ENCODE measurements at regions not wholly inside any gene's neighbourhood (a gene's known extent, or its start where the extent isn't known, plus 50 kb on each side); places are given as distances from the start of the nearest gene placed in this dataset.
"Not testable (repeated sequence)": the region's sequence is repeated elsewhere in the genome, so short reads cannot be mapped to it uniquely, and the experiment has no call there.

DNA sequence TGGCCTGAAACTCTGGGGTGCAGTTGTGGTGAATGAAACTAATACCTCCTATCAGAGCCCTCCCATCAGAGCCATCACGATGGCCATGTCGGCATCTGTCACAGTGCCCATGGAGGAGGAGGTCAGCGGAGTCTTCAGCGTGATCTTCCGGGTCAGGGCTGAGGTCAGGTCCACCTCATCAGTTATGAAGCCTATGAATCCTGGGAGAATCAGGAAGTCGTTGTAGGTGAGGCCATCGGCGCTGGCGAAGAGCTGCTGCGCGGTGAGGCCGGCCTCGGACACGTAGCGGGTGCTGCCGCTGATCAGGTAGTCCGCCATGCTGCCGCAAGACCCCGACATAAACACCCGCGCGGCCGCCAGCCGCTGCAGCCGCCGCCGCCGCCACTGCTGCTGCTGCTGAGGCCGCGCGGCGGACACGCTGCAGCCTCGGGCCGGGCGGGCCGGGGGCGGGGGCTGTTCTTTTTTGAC lies 376.7 kb upstream of the MAOA start:
- Mint-ChIP-seq H3K36me3 (ENCODE audit: low read depth) (no peaks in the 10 kb centered on the region), H3K4me1 (no peaks in the 10 kb centered on the region)

DNA sequence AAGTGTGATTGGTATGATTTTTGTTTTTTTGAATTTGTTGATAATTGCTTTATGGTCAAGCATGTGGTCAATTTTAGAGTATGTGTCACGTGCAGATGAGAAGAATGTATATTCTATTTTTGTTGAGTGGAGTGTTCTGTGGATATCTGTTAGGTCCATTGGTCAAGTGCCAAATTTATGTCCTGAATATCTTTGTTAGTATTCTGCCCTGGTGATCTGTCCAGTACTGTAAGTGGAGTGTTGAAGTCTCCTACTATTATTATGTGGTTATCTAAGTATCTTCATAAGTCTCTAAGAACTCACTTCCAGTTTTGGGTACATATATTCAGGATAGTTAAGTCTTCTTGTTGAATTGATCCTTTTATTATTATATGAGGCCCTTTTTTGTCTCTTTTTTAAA lies 372.9 kb upstream of the MAOA start:
- H3K27ac Mint-ChIP-seq = no peak overlapping the region
- no peaks in the 10 kb centered on the region for H3K36me3 Mint-ChIP-seq (ENCODE audit: low read depth)
- no peak for ATAC-seq (replicated peaks)
- no peaks in the 10 kb centered on the region for H3K4me1 Mint-ChIP-seq
- no peak overlapping the region for H3K4me3 Mint-ChIP-seq
- no peaks in the 10 kb centered on the region for H3K27me3 Mint-ChIP-seq
- H3K9me3 Mint-ChIP-seq = no peaks in the 10 kb centered on the region

More for the DNA sequence above, 376.7 kb upstream of the MAOA start:
- no peaks in the 10 kb centered on the region for H3K9me3 Mint-ChIP-seq
- no peak overlapping the region for H3K4me3 Mint-ChIP-seq
- no peaks in the 10 kb centered on the region for H3K27me3 Mint-ChIP-seq
- ATAC-seq (replicated peaks) = no peak
- no peak overlapping the region for H3K27ac Mint-ChIP-seq

- not testable (repeated sequence) for H3K4me1 Mint-ChIP-seq; H3K9me3 Mint-ChIP-seq; H3K4me3 Mint-ChIP-seq; H3K27me3 Mint-ChIP-seq; H3K36me3 Mint-ChIP-seq (ENCODE audit: low read depth); ATAC-seq (replicated peaks); H3K27ac Mint-ChIP-seq
Observed at GRCh38 chrX:43311625-43312024, 344.5 kb upstream of the MAOA start.

GRCh38 chrX:43313035-43313434 lies 343.1 kb upstream of the MAOA start:
- Mint-ChIP-seq H3K4me3 (no peak overlapping the region), H3K4me1 (no peaks in the 10 kb centered on the region), H3K36me3 (ENCODE audit: low read depth) (no peaks in the 10 kb centered on the region), H3K27me3 (no peaks in the 10 kb centered on the region), H3K27ac (no peak overlapping the region), H3K9me3 (no peaks in the 10 kb centered on the region)
- ATAC-seq (replicated peaks) = no peak

GRCh38 chrX:43314525-43314924 lies 341.6 kb upstream of the MAOA start:
- Mint-ChIP-seq H3K36me3 (ENCODE audit: low read depth) (no peaks in the 10 kb centered on the region), H3K4me3 (no peak overlapping the region), H3K9me3 (no peaks in the 10 kb centered on the region), H3K27me3 (no peaks in the 10 kb centered on the region), H3K4me1 (no peaks in the 10 kb centered on the region), H3K27ac (no peak overlapping the region)
- no peak for ATAC-seq (replicated peaks)

DNA sequence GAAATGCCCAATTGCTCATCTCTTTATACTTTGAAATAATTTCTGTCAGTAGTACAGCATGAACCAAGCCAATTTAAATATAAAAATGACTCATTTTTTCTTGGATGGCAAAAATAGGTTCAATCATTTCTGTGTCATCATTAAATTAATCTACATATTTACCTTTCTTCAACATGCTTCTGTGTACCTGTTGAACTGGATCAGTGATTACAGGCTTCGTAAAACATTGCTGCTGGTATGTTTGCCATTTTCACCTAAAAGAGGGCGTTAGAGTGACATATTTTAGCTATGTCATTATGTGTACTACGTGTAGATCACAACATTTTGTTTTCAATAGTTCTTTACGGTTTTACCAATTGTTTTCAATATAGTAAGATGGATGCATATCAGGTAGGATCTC lies 340.5 kb upstream of the MAOA start:
- ATAC-seq (replicated peaks) = no peak
- Mint-ChIP-seq H3K4me1 (no peaks in the 10 kb centered on the region), H3K36me3 (ENCODE audit: low read depth) (no peaks in the 10 kb centered on the region), H3K27ac (no peak overlapping the region), H3K27me3 (no peaks in the 10 kb centered on the region), H3K9me3 (no peaks in the 10 kb centered on the region), H3K4me3 (no peak overlapping the region)

DNA sequence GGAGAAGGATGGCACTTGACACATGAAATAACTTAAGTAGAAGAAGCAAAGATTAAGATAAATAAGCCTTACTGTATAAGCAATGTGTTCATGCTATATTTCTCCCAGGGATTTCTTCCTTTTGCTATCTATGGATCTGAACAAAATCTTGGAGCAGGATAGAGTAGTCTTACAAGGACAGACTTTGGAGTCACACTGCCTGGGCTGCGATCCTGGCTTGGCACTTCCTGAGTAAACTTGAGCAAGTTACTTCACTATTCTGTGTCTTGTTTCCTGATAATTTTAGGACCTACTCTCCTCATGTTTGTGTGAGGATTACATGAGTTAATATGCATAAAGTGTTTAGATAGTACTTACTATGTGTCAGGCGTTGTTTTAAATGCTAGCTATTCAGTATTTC lies 340.0 kb upstream of the MAOA start:
- Mint-ChIP-seq H3K27ac (no peak overlapping the region), H3K4me3 (no peak overlapping the region), H3K27me3 (no peaks in the 10 kb centered on the region), H3K4me1 (no peaks in the 10 kb centered on the region), H3K36me3 (ENCODE audit: low read depth) (no peaks in the 10 kb centered on the region), H3K9me3 (no peaks in the 10 kb centered on the region)
- no peak for ATAC-seq (replicated peaks)

- H3K4me3 Mint-ChIP-seq = no peak overlapping the region
- no peak overlapping the region for H3K27ac Mint-ChIP-seq
- ATAC-seq (replicated peaks) = no peak
- H3K27me3 Mint-ChIP-seq = no peaks in the 10 kb centered on the region
- no peaks in the 10 kb centered on the region for H3K36me3 Mint-ChIP-seq (ENCODE audit: low read depth)
- no peaks in the 10 kb centered on the region for H3K4me1 Mint-ChIP-seq
- H3K9me3 Mint-ChIP-seq = no peaks in the 10 kb centered on the region
Observed at GRCh38 chrX:43317378-43317777, 338.7 kb upstream of the MAOA start.

DNA sequence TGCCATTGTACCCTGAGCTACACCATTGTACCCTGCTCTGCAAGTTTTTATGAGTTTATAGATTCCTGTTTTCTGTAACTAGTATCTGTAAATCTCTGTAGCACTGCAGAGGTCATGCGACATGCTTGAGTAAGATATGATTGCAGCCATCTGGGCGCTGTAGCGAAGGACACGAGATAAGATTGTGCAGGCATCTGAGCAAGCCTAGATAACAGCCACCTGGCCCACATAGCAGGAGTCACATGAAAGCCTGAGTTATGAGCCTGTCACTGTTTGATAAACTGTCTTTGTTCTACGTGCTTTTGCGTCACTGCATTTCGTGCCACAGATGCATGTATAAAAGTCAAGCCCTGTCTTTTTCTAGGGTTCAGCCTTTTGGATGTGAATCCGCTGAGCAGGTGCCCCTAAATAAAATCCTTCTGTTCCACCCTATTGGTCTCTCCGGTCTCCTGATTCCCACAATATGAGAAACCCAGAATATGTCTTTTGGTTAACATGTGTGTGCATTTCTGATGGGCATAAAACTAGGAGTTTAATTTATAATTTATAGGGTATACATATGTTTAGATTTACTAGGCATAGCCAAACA lies 327.6 kb upstream of the MAOA start:
- Mint-ChIP-seq H3K4me3 (no peak overlapping the region), H3K27ac (no peak overlapping the region), H3K4me1 (no peaks in the 10 kb centered on the region), H3K9me3 (no peaks in the 10 kb centered on the region), H3K36me3 (ENCODE audit: low read depth) (no peaks in the 10 kb centered on the region), H3K27me3 (no peaks in the 10 kb centered on the region)
- no peak for ATAC-seq (replicated peaks)

DNA sequence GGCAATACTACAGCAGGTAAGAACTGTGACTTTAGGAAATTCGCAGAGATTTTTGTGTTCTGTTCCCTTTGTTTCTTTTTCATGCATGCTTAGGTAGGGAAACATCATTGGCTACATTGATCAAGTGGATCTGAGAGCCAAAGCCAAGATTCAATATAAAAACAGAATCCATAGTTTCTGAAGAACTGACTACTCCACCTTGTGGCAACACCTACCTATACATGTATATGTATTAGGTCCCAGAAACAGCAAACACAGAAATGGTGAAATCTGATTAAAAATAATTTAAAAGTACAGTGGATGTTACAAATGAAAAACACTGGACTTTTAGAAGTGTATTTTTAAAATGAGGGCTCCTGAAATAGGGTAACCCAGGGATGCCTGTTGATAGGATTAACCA lies 322.6 kb upstream of the MAOA start:
- H3K27ac Mint-ChIP-seq = no peak overlapping the region
- H3K27me3 Mint-ChIP-seq = no peaks in the 10 kb centered on the region
- no peaks in the 10 kb centered on the region for H3K36me3 Mint-ChIP-seq (ENCODE audit: low read depth)
- H3K4me3 Mint-ChIP-seq = no peak overlapping the region
- no peak for ATAC-seq (replicated peaks)
- no peaks in the 10 kb centered on the region for H3K4me1 Mint-ChIP-seq
- no peaks in the 10 kb centered on the region for H3K9me3 Mint-ChIP-seq

GRCh38 chrX:43345166-43345565 lies 310.9 kb upstream of the MAOA start:
- no peaks in the 10 kb centered on the region for H3K36me3 Mint-ChIP-seq (ENCODE audit: low read depth)
- H3K27me3 Mint-ChIP-seq = no peaks in the 10 kb centered on the region
- no peaks in the 10 kb centered on the region for H3K4me1 Mint-ChIP-seq
- peak overlapping the region; percentile 22 for H3K27ac Mint-ChIP-seq
- H3K9me3 Mint-ChIP-seq = no peaks in the 10 kb centered on the region
- H3K4me3 Mint-ChIP-seq = no peak overlapping the region
- ATAC-seq (replicated peaks) = no peak

GRCh38 chrX:43349363-43349762 lies 306.7 kb upstream of the MAOA start:
- no peaks in the 10 kb centered on the region for H3K9me3 Mint-ChIP-seq
- no peak overlapping the region for H3K27ac Mint-ChIP-seq
- H3K4me1 Mint-ChIP-seq = peaks cover 6% of the 10 kb centered on the region
- H3K4me3 Mint-ChIP-seq = no peak overlapping the region
- no peaks in the 10 kb centered on the region for H3K36me3 Mint-ChIP-seq (ENCODE audit: low read depth)
- peak; percentile 16 for ATAC-seq (replicated peaks)
- no peaks in the 10 kb centered on the region for H3K27me3 Mint-ChIP-seq

DNA sequence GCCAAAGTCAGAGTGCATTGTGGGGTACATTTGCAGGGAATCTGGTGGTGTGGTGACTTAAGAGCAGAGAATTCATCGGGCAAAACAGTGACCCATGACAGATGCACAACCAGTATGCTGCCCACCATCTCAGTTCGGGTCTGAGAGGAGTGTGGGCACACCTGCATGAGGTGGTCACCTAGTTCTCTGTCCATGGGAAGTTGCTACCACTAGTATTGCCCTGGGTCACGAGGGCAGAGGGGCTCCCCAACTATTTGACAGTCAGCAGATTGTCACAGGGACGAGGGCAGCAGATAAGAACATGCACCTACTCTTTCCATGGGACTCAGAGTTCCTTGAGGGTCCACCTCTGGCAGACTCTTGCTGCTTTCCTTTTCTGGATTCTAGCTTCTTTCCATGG lies 305.2 kb upstream of the MAOA start:
- Mint-ChIP-seq H3K36me3 (ENCODE audit: low read depth) (no peaks in the 10 kb centered on the region), H3K27ac (no peak overlapping the region), H3K27me3 (no peaks in the 10 kb centered on the region), H3K4me1 (peaks cover 6% of the 10 kb centered on the region), H3K4me3 (no peak overlapping the region), H3K9me3 (no peaks in the 10 kb centered on the region)
- ATAC-seq (replicated peaks) = no peak

DNA sequence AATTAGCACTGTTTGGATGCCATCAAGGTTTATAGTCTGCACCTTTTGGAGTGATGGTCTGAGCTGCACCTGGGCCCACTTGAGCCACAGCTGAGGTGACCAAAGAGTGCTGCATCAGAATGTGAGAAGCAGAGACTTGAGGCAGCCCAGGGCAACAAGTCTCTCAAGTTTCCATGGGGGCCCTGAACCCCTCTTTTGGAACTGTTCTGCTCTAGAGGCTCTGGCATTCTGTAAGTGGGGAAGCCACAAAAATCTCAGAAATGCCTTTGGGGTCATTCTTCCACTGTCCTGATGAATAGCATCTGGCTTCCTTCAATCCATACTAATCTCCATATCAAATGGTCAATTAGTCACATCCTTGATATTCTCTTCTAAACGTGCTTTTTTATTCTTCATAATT lies 298.4 kb upstream of the MAOA start:
- no peak for ATAC-seq (replicated peaks)
- H3K4me1 Mint-ChIP-seq = no peaks in the 10 kb centered on the region
- H3K4me3 Mint-ChIP-seq = no peak overlapping the region
- H3K9me3 Mint-ChIP-seq = no peaks in the 10 kb centered on the region
- H3K27me3 Mint-ChIP-seq = no peaks in the 10 kb centered on the region
- H3K27ac Mint-ChIP-seq = no peak overlapping the region
- H3K36me3 Mint-ChIP-seq (ENCODE audit: low read depth) = no peaks in the 10 kb centered on the region

- Mint-ChIP-seq H3K27me3 (no peaks in the 10 kb centered on the region), H3K4me1 (no peaks in the 10 kb centered on the region), H3K27ac (no peak overlapping the region), H3K36me3 (ENCODE audit: low read depth) (no peaks in the 10 kb centered on the region), H3K9me3 (peaks cover 4% of the 10 kb centered on the region), H3K4me3 (no peak overlapping the region)
- ATAC-seq (replicated peaks) = no peak
Observed at GRCh38 chrX:43373032-43373431, 283.1 kb upstream of the MAOA start.

GRCh38 chrX:43375136-43375535 lies 281.0 kb upstream of the MAOA start:
- no peaks in the 10 kb centered on the region for H3K36me3 Mint-ChIP-seq (ENCODE audit: low read depth)
- H3K4me1 Mint-ChIP-seq = no peaks in the 10 kb centered on the region
- no peak for ATAC-seq (replicated peaks)
- H3K9me3 Mint-ChIP-seq = peaks cover 3% of the 10 kb centered on the region
- no peak overlapping the region for H3K27ac Mint-ChIP-seq
- H3K4me3 Mint-ChIP-seq = no peak overlapping the region
- no peaks in the 10 kb centered on the region for H3K27me3 Mint-ChIP-seq
